ENCODE measurements at regions not wholly inside any gene's neighbourhood (a gene's known extent, or its start where the extent isn't known, plus 50 kb on each side); places are given as distances from the start of the nearest gene placed in this dataset.

DNA sequence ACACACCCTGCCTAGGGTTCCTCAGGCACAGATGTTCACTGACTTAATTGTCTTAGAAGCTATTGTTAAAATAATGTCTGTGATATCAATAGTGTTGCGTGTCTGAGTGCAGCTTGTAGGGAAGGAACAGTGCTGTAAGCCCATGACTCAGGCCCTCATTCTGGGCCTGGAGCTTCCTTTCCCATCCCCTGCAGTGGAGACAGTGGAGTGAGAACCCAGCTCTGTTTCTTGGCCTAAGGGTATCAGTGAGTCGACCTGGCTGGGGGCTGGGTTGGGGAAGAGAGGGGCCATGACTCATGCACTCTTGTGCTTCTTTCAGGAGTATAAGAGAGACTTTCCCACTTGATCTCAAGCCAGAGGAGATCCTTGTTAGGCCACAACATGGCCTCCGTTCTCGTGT lies 106.8 kb downstream of the HRH4 start:
- no peak overlapping the region for H3K27ac ChIP-seq
- TF ChIP-seq, protein P1, sequence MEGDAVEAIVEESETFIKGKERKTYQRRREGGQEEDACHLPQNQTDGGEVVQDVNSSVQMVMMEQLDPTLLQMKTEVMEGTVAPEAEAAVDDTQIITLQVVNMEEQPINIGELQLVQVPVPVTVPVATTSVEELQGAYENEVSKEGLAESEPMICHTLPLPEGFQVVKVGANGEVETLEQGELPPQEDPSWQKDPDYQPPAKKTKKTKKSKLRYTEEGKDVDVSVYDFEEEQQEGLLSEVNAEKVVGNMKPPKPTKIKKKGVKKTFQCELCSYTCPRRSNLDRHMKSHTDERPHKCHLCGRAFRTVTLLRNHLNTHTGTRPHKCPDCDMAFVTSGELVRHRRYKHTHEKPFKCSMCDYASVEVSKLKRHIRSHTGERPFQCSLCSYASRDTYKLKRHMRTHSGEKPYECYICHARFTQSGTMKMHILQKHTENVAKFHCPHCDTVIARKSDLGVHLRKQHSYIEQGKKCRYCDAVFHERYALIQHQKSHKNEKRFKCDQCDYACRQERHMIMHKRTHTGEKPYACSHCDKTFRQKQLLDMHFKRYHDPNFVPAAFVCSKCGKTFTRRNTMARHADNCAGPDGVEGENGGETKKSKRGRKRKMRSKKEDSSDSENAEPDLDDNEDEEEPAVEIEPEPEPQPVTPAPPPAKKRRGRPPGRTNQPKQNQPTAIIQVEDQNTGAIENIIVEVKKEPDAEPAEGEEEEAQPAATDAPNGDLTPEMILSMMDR (conservative IDR thresholded peaks at IDR 0.05) = no peak

DNA sequence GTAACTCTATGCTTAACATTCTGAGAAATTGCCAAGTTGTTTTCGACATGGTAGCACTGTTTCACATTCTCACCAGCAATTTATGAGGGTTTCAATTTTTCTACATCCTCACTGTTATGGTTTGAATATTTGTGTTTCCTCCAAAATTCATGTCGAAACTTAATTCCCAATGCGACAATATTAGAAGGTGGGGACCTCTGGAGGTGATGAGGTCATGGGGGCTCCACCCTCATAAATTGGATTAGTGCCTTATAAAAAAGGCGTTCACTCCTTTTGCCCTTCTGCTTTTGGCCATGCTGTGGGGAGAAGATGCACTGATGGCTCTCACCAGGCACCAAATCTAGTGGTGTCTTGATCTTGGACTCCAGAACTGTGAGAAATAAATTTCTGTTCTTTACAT lies 110.3 kb downstream of the HRH4 start:
- TF ChIP-seq, protein P1 (conservative IDR thresholded peaks at IDR 0.05) = no peak
- H3K27ac ChIP-seq = no peak overlapping the region

DNA sequence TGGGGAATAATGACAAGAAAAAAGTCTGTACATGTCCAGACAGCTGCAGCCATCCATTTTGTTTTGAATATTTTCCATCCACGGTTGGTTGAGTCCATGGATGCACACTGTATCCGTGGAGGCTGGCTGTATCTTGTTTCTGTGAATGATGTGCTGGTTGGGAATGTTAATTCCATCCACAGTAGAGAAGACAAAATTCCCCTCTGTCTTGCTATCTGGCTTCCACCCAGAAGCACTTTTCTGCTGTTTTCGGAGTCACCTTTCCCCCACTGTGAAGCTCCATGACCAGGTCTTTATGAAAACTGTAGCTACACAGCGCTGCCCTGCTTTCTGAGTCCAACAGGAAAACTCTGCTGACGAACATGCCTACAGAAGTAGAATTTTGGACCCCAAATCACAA lies 122.3 kb downstream of the HRH4 start:
- TF ChIP-seq, protein P1 (conservative IDR thresholded peaks at IDR 0.05) = no peak
- H3K27ac ChIP-seq = no peak overlapping the region

DNA sequence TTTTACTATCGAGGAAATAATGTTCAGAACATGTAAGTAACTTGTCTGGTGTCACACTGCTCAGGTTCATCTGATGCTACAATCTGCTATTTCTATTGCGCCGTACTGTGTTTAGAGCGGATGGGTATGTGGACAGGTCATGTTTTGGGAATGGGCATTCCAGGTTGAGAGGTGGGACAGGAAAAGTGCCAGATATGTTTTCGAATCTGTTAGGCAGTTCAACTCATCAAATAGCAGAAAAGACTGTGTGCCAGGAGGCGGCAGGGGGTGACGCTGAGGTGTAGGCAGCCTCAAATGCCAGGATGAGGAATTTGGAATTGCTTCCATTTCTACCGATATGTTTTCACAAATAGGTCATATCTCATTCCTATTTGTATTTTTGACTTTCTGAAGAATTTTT lies 123.8 kb downstream of the HRH4 start:
- TF ChIP-seq, protein P1 (conservative IDR thresholded peaks at IDR 0.05) = no peak

DNA sequence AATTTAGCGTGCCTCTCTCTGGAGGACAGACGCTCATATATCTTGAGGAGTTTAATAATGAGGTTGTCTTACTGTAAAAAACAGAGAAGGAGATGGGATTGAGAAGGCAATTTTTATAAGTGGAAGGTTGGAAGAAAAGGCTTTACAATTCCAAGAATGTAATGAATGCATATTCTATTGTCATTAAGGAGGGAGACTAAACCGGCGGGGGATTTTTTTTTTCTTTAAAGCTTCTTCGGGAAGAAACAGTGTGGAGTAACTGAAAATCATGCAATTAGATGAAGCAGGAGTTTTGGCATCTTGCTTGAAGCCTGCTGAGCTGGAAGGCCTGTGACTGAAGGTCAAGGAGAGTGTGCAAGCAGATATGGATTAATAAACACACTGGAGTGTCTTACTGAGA lies 124.4 kb downstream of the HRH4 start:
- TF ChIP-seq, protein P1 (conservative IDR thresholded peaks at IDR 0.05) = no peak
- H3K27ac ChIP-seq = no peak overlapping the region

More for the DNA sequence above, 123.8 kb downstream of the HRH4 start:
- no peak overlapping the region for H3K27ac ChIP-seq

DNA sequence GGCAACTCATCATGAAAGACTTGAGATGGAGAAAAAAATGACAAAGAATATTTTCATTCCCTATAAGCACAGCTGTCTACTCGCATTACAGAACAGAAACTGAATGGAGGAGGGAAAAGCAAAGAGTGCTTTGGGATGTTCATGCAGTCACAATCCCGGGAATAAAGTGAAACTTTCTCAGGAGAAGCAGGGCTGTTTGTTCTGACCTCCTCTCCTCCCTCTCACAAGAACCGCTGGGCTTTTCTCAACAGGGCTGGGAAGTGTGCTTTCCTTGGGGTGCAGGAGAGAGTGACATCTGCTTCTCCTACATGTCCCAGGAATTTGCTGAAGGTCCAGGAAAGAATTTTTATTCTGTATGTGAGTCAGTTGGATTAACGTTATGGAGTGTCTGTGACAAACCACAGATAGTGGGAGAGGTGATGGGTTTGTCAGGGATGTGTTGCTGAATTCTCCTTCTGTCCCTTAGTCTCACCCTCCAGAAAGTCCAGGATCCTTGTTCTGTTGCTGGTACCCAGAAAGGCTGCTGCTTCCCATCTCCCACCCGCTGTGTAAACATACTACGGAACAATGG lies 125.6 kb downstream of the HRH4 start:
- TF ChIP-seq, protein P1 (conservative IDR thresholded peaks at IDR 0.05) = no peak
- no peak overlapping the region for H3K27ac ChIP-seq

DNA sequence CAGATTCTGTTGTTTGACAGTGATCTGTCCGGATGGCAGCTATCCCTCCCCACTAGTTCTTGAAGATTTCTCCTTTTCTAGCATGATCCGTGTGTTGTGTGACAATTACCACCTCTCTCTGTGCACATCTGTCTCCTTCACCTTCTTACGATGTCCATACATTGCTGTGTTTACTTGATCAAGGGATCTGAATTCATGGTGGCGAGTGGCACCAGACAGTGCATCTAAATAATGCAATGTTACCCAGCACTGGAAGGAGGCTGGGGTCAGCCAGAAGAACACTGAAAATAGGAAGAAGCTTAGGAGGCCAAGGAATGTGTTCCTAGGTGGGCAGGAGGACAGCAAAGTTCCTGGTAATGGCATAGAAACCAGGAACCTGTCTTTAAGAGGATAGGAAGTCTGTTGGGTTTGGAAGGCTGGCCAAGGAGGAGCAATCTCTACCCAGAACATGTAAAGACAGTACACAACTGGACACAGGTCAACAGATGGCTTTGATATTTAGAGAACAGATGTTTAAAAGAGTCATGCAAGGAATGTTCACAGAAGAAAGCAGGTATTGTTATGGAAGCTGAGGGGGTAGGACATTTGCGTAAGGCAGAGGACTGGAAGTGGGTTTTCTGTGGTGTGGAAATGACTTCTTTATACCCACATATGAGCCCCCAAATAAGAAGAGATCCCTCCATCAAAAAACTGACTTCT lies 126.4 kb downstream of the HRH4 start:
- TF ChIP-seq, protein P1 (conservative IDR thresholded peaks at IDR 0.05) = no peak
- H3K27ac ChIP-seq = no peak overlapping the region
